ENCODE measurements at regions not wholly inside any gene's neighbourhood (a gene's known extent, or its start where the extent isn't known, plus 50 kb on each side); places are given as distances from the start of the nearest gene placed in this dataset.

- no peaks in the 10 kb centered on the region for H3K4me1 ChIP-seq
- WGBS, 4 donors = 41 to 50% (median 46%) methylated on average over 3 of the region's 3 CpGs
- ATAC-seq (no peak), DNase-seq (no peak)
- no peaks in the 10 kb centered on the region for H3K27me3 ChIP-seq
- H3K27ac ChIP-seq = no peak overlapping the region
- no peaks in the 10 kb centered on the region for H3K9me3 ChIP-seq
- no peak overlapping the region for H3K4me3 ChIP-seq
- intact Hi-C loops (cut with DNase I) = no loop called here
- TF ChIP-seq CTCF (IDR thresholded peaks at IDR 0.05) (no peak), POLR2A (IDR thresholded peaks at IDR 0.05) (no peak)
- no peaks in the 10 kb centered on the region for H3K36me3 ChIP-seq
Measured at GRCh38 chr21:19268686-19269085, 865.1 kb upstream of the TMPRSS15 start.

GRCh38 chr21:19275065-19275464 lies 871.5 kb upstream of the TMPRSS15 start:
- Histone ChIP-seq H3K27me3 (no peaks in the 10 kb centered on the region), H3K4me3 (no peak overlapping the region), H3K4me1 (no peaks in the 10 kb centered on the region), H3K27ac (no peak overlapping the region), H3K9me3 (peaks cover 0 to 4% (median 0%) of the 10 kb centered on the region in 12 donors), H3K36me3 (no peaks in the 10 kb centered on the region)
- no peak for TF ChIP-seq CTCF (IDR thresholded peaks at IDR 0.05)
- no peak for TF ChIP-seq POLR2A (IDR thresholded peaks at IDR 0.05)
- DNase-seq (no peak), ATAC-seq (no peak)
- intact Hi-C loops (cut with DNase I) = no loop called here
- 77 to 87% (median 84%) methylated on average over 2 of the region's 2 CpGs for WGBS, 4 donors

GRCh38 chr21:19276665-19277064 lies 873.1 kb upstream of the TMPRSS15 start:
- Histone ChIP-seq H3K9me3 (peaks cover 0 to 4% (median 0%) of the 10 kb centered on the region in 12 donors), H3K4me3 (no peak overlapping the region), H3K27ac (no peak overlapping the region), H3K27me3 (no peaks in the 10 kb centered on the region), H3K36me3 (no peaks in the 10 kb centered on the region), H3K4me1 (no peaks in the 10 kb centered on the region)
- intact Hi-C loops (cut with DNase I) = no loop called here
- DNase-seq (no peak), ATAC-seq (no peak)
- 53 to 66% (median 62%) methylated on average over 4 of the region's 4 CpGs for WGBS, 4 donors
- TF ChIP-seq CTCF (IDR thresholded peaks at IDR 0.05) = no peak
- no peak for TF ChIP-seq POLR2A (IDR thresholded peaks at IDR 0.05)

GRCh38 chr21:19286876-19287275 lies 883.3 kb upstream of the TMPRSS15 start:
- Histone ChIP-seq H3K36me3 (no peaks in the 10 kb centered on the region), H3K4me3 (no peak overlapping the region), H3K4me1 (no peaks in the 10 kb centered on the region), H3K27ac (no peak overlapping the region), H3K27me3 (no peaks in the 10 kb centered on the region), H3K9me3 (peaks cover 0 to 9% (median 0%) of the 10 kb centered on the region in 12 donors)
- 73 to 83% (median 75%) methylated on average over 2 of the region's 2 CpGs for WGBS, 4 donors
- no peak for ATAC-seq
- DNase-seq = no peak
- TF ChIP-seq CTCF (IDR thresholded peaks at IDR 0.05) (no peak), POLR2A (IDR thresholded peaks at IDR 0.05) (no peak)
- intact Hi-C loops (cut with DNase I) = no loop called here

Data from heart left ventricle (tissue), 16 donors.